HG03521 (cell line): ENCODE measurements at regions not wholly inside any gene's neighbourhood (a gene's known extent, or its start where the extent isn't known, plus 50 kb on each side); places are given as distances from the start of the nearest gene placed in this dataset.
"Not testable (repeated sequence)": the region's sequence is repeated elsewhere in the genome, so short reads cannot be mapped to it uniquely, and the experiment has no call there.

ENCODE experiments used
- ATAC-seq: cut with Tn5 transposase; IDR thresholded peaks from one replicate; pipeline ENCODE4 v1.9.1; 2021; ENCODE audit warnings: mild to moderate bottlenecking, moderate library complexity; ENCODE audit not compliant: unreplicated experiment

GRCh38 chr1:87980494-87980893, 651.8 kb downstream of the LMO4 start:
- ATAC-seq: no peak

GRCh38 chr1:87981386-87981785, 652.7 kb downstream of the LMO4 start:
- no peak for ATAC-seq

GRCh38 chr1:87981810-87982209, 653.1 kb downstream of the LMO4 start:
- no peak for ATAC-seq

- no peak for ATAC-seq
Observed at GRCh38 chr1:87983841-87984240, 655.2 kb downstream of the LMO4 start.

- ATAC-seq: no peak
Observed at GRCh38 chr1:87985071-87985470, 656.4 kb downstream of the LMO4 start.

GRCh38 chr1:87986130-87986866, 657.6 kb downstream of the LMO4 start:
- no peak for ATAC-seq

GRCh38 chr1:87989346-87989745, 660.7 kb downstream of the LMO4 start:
- ATAC-seq: no peak

GRCh38 chr1:87992536-87992935, 663.9 kb downstream of the LMO4 start:
- not testable (repeated sequence) for ATAC-seq

GRCh38 chr1:87993051-87993450, 664.4 kb downstream of the LMO4 start:
- ATAC-seq: no peak

GRCh38 chr1:87999852-88000251, 671.2 kb downstream of the LMO4 start:
- ATAC-seq: no peak

GRCh38 chr1:88001460-88001859, 672.8 kb downstream of the LMO4 start:
- no peak for ATAC-seq

- ATAC-seq: no peak
Observed at GRCh38 chr1:88003255-88003654, 674.6 kb downstream of the LMO4 start.

GRCh38 chr1:88009916-88010315, 674.2 kb upstream of the PKN2 start:
- ATAC-seq: no peak

- no peak for ATAC-seq
Observed at GRCh38 chr1:88013485-88013884, 670.6 kb upstream of the PKN2 start.

GRCh38 chr1:88014131-88014530, 669.9 kb upstream of the PKN2 start:
- no peak for ATAC-seq

GRCh38 chr1:88016947-88017346, 667.1 kb upstream of the PKN2 start:
- no peak for ATAC-seq

GRCh38 chr1:88021529-88021928, 662.5 kb upstream of the PKN2 start:
- no peak for ATAC-seq

- ATAC-seq: no peak
Observed at GRCh38 chr1:88022516-88022915, 661.6 kb upstream of the PKN2 start.

- no peak for ATAC-seq
Observed at GRCh38 chr1:88029142-88029541, 654.9 kb upstream of the PKN2 start.

GRCh38 chr1:88029899-88030298, 654.2 kb upstream of the PKN2 start:
- no peak for ATAC-seq

GRCh38 chr1:88035578-88035977, 648.5 kb upstream of the PKN2 start:
- ATAC-seq: no peak

- no peak for ATAC-seq
Observed at GRCh38 chr1:88036345-88037014, 647.6 kb upstream of the PKN2 start.

- ATAC-seq: no peak
Observed at GRCh38 chr1:88039240-88039639, 644.8 kb upstream of the PKN2 start.
